ENCODE measurements at regions not wholly inside any gene's neighbourhood (a gene's known extent, or its start where the extent isn't known, plus 50 kb on each side); places are given as distances from the start of the nearest gene placed in this dataset.

GRCh38 chr10:60652628-60653027 lies 125.7 kb upstream of the CDK1 start:
- no peaks in the 10 kb centered on the region for H3K9me3 ChIP-seq (ENCODE audit: low read depth, low read length, poor library complexity, severe bottlenecking)
- DNase-seq (ENCODE audit: low spot score): no peak
- no peaks in the 10 kb centered on the region for H3K36me3 ChIP-seq (ENCODE audit: insufficient read depth, low read length, poor library complexity, severe bottlenecking)
- intact Hi-C loops (cut with micrococcal nuclease; ENCODE audit: unreplicated experiment): no loop called here
- no peak overlapping the region for H3K27ac ChIP-seq (ENCODE audit: low read depth, low read length, poor library complexity, severe bottlenecking)
- H3K27me3 ChIP-seq (replicated peaks; ENCODE audit: insufficient read depth, low read depth, low read length, poor library complexity): no peaks in the 10 kb centered on the region
- TF ChIP-seq CTCF (conservative IDR thresholded peaks at IDR 0.05; ENCODE audit: low read depth, low read length) (no peak), EZH2 (IDR thresholded peaks at IDR 0.05; ENCODE audit: borderline replicate concordance, low read depth, low read length, poor library complexity, severe bottlenecking) (no peak)
- CTCF ChIA-PET: interaction anchor here (0.6 kb wide), 1 partner anchor 213 kb away, joined by 10 read pairs; no protein-coding TSS in a partner anchor
- H3K4me1 ChIP-seq (ENCODE audit: insufficient read depth, low read length, poor library complexity, severe bottlenecking): peaks cover 6% of the 10 kb centered on the region
- no peak overlapping the region for H3K4me3 ChIP-seq (ENCODE audit: low read depth, low read length, poor library complexity, severe bottlenecking)
- POLR2A ChIA-PET (ENCODE audit: low non-redundant PET): no interaction called here
- BruUV-seq (replicated peaks): no TSS peak

GRCh38 chr10:60650378-60650800 lies 127.9 kb upstream of the CDK1 start:
- no peak overlapping the region for H3K27ac ChIP-seq (ENCODE audit: low read depth, low read length, poor library complexity, severe bottlenecking)
- no peaks in the 10 kb centered on the region for H3K9me3 ChIP-seq (ENCODE audit: low read depth, low read length, poor library complexity, severe bottlenecking)
- no peaks in the 10 kb centered on the region for H3K27me3 ChIP-seq (replicated peaks; ENCODE audit: insufficient read depth, low read depth, low read length, poor library complexity)
- TF ChIP-seq CTCF (conservative IDR thresholded peaks at IDR 0.05; ENCODE audit: low read depth, low read length) (no peak), EZH2 (IDR thresholded peaks at IDR 0.05; ENCODE audit: borderline replicate concordance, low read depth, low read length, poor library complexity, severe bottlenecking) (no peak)
- H3K4me3 ChIP-seq (ENCODE audit: low read depth, low read length, poor library complexity, severe bottlenecking): no peak overlapping the region
- ChIA-PET CTCF (interaction anchor here (0.6 to 0.7 kb wide), 2 partner anchors 34 to 549 kb away, joined by 4 read pairs; no protein-coding TSS in a partner anchor), POLR2A (ENCODE audit: low non-redundant PET) (interaction anchor here (0.5 to 0.6 kb wide), 3 partner anchors 117 to 936 kb away, joined by 3 to 12 read pairs (median 6); no protein-coding TSS in a partner anchor)
- DNase-seq (ENCODE audit: low spot score): no peak
- no TSS peak for BruUV-seq (replicated peaks)
- H3K4me1 ChIP-seq (ENCODE audit: insufficient read depth, low read length, poor library complexity, severe bottlenecking): peaks cover 13% of the 10 kb centered on the region
- H3K36me3 ChIP-seq (ENCODE audit: insufficient read depth, low read length, poor library complexity, severe bottlenecking): no peaks in the 10 kb centered on the region
- intact Hi-C loops (cut with micrococcal nuclease; ENCODE audit: unreplicated experiment): no loop called here

GRCh38 chr10:60649485-60650377 lies 128.5 kb upstream of the CDK1 start:
- intact Hi-C loops (cut with micrococcal nuclease; ENCODE audit: unreplicated experiment): loop anchor here (2.0 to 10.0 kb wide), 5 partner anchors 105 to 1022 kb away; no protein-coding TSS in a partner anchor
- H3K27me3 ChIP-seq (replicated peaks; ENCODE audit: insufficient read depth, low read depth, low read length, poor library complexity): no peaks in the 10 kb centered on the region

More at GRCh38 chr10:60649485-60650377, 128.5 kb upstream of the CDK1 start:
- ChIA-PET POLR2A (ENCODE audit: low non-redundant PET) (interaction anchor here (0.5 to 0.6 kb wide), 3 partner anchors 116 to 935 kb away, joined by 3 to 12 read pairs (median 6); no protein-coding TSS in a partner anchor), CTCF (interaction anchor here (0.6 to 0.7 kb wide), 2 partner anchors 33 to 548 kb away, joined by 4 read pairs; no protein-coding TSS in a partner anchor)
- Histone ChIP-seq H3K9me3 (ENCODE audit: low read depth, low read length, poor library complexity, severe bottlenecking) (no peaks in the 10 kb centered on the region), H3K27ac (ENCODE audit: low read depth, low read length, poor library complexity, severe bottlenecking) (no peak overlapping the region), H3K4me3 (ENCODE audit: low read depth, low read length, poor library complexity, severe bottlenecking) (no peak overlapping the region), H3K4me1 (ENCODE audit: insufficient read depth, low read length, poor library complexity, severe bottlenecking) (peaks cover 19% of the 10 kb centered on the region), H3K36me3 (ENCODE audit: insufficient read depth, low read length, poor library complexity, severe bottlenecking) (no peaks in the 10 kb centered on the region)
- no peak for DNase-seq (ENCODE audit: low spot score)
- TF ChIP-seq EZH2 (IDR thresholded peaks at IDR 0.05; ENCODE audit: borderline replicate concordance, low read depth, low read length, poor library complexity, severe bottlenecking): no peak
- TF ChIP-seq CTCF (conservative IDR thresholded peaks at IDR 0.05; ENCODE audit: low read depth, low read length): no peak
- no TSS peak for BruUV-seq (replicated peaks)

Measured in A673 (cell line).